NOMO-1 (cell line): ENCODE measurements at regions not wholly inside any gene's neighbourhood (a gene's known extent, or its start where the extent isn't known, plus 50 kb on each side); places are given as distances from the start of the nearest gene placed in this dataset.
"Not testable (repeated sequence)": the region's sequence is repeated elsewhere in the genome, so short reads cannot be mapped to it uniquely, and the experiment has no call there.

Experiments used
- DNase-seq, 2 experiments: peaks; one replicate each; lab custom pipeline; 2025; ENCODE audit not compliant: unreplicated experiment in 2 of 2; lab: John Stamatoyannopoulos, UW

GRCh38 chr7:106563466-106564150 is 97.3 kb downstream of the CCDC71L start:
- DNase-seq, result no peak

- no peak for DNase-seq
Observed at GRCh38 chr7:106562711-106563366, 98.1 kb downstream of the CCDC71L start.

GRCh38 chr7:106561666-106562411 is 99.1 kb downstream of the CCDC71L start:
- DNase-seq, result no peak

GRCh38 chr7:106561151-106561550 is 99.8 kb downstream of the CCDC71L start:
- no peak for DNase-seq

- no peak for DNase-seq
Observed at GRCh38 chr7:106560482-106560881, 100.5 kb downstream of the CCDC71L start.

GRCh38 chr7:106556244-106556643 is 104.7 kb downstream of the CCDC71L start:
- not testable (repeated sequence) for DNase-seq

- not testable (repeated sequence) for DNase-seq
Observed at GRCh38 chr7:106554623-106555022, 106.3 kb downstream of the CCDC71L start.

- no peak for DNase-seq
Observed at GRCh38 chr7:106553446-106553836, 107.5 kb downstream of the CCDC71L start.

- peak; percentile 64 to 87 for DNase-seq
Observed at GRCh38 chr7:106552645-106553445, 108.1 kb downstream of the CCDC71L start.

GRCh38 chr7:106551936-106552335 is 109.0 kb downstream of the CCDC71L start:
- no peak for DNase-seq

- no peak for DNase-seq
Observed at GRCh38 chr7:106548491-106548890, 112.5 kb downstream of the CCDC71L start.

GRCh38 chr7:106545275-106545674 is 115.7 kb downstream of the CCDC71L start:
- no peak for DNase-seq

GRCh38 chr7:106543221-106543757 is 117.7 kb downstream of the CCDC71L start:
- no peak for DNase-seq

GRCh38 chr7:106542550-106543220 is 118.3 kb downstream of the CCDC71L start:
- peak; percentile 59 to 61 for DNase-seq

GRCh38 chr7:106538638-106539037 is 122.3 kb downstream of the CCDC71L start:
- no peak for DNase-seq

- DNase-seq, result no peak
Observed at GRCh38 chr7:106537119-106537518, 123.8 kb downstream of the CCDC71L start.

GRCh38 chr7:106536079-106536478 is 124.9 kb downstream of the CCDC71L start:
- no peak for DNase-seq

GRCh38 chr7:106535234-106535932 is 125.6 kb downstream of the CCDC71L start:
- DNase-seq, result no peak

GRCh38 chr7:106534271-106534846 is 126.6 kb downstream of the CCDC71L start:
- no peak for DNase-seq
